Neuronal stem cell (in vitro differentiated cells): ENCODE measurements at regions not wholly inside any gene's neighbourhood (a gene's known extent, or its start where the extent isn't known, plus 50 kb on each side); places are given as distances from the start of the nearest gene placed in this dataset.

Source experiments
- DNase-seq: peaks from one replicate; pipeline ENCODE4 v3.0.0-alpha.2; 2013; ENCODE audit warnings: low spot score
- H2AFZ ChIP-seq: one replicate; pipeline ENCODE4 v1.6.1; 2013; ENCODE audit warnings: mild to moderate bottlenecking, low read length, inconsistent platforms
- H2AK5ac ChIP-seq: 2 replicates; pipeline ENCODE4 v1.6.1; 2013; ENCODE audit warnings: low read depth, mild to moderate bottlenecking, inconsistent platforms, low read length, moderate library complexity, mixed read lengths
- H2BK120ac ChIP-seq: 2 replicates; pipeline ENCODE4 v1.6.1; 2013; ENCODE audit warnings: low read depth, mild to moderate bottlenecking, inconsistent platforms, low read length, moderate library complexity, mixed read lengths
- H2BK12ac ChIP-seq: one replicate; pipeline ENCODE4 v1.6.1; 2013; ENCODE audit warnings: low read length, inconsistent platforms
- H2BK15ac ChIP-seq: 2 replicates; pipeline ENCODE4 v1.6.1; 2013; ENCODE audit warnings: mild to moderate bottlenecking, low read length, inconsistent platforms, mixed read lengths
- H2BK5ac ChIP-seq: one replicate; pipeline ENCODE4 v1.6.1; 2013; ENCODE audit warnings: inconsistent platforms, mild to moderate bottlenecking, low read length, moderate library complexity
- H3K14ac ChIP-seq: one replicate; pipeline ENCODE4 v1.6.1; 2013; ENCODE audit warnings: low read length, inconsistent platforms
- H3K18ac ChIP-seq: 2 replicates; pipeline ENCODE4 v1.6.1; 2013; ENCODE audit warnings: low read length, inconsistent platforms
- H3K23ac ChIP-seq: 2 replicates; pipeline ENCODE4 v1.6.1; 2013; ENCODE audit warnings: low read depth, mild to moderate bottlenecking, mixed read lengths, low read length, inconsistent platforms; ENCODE audit not compliant: poor library complexity
- H3K27ac ChIP-seq: replicated peaks from 3 replicates; pipeline ENCODE4 v1.5.1; 2013; ENCODE audit warnings: low read length, inconsistent platforms
- H3K27me3 ChIP-seq, 3 experiments: 2 replicates each; pipeline ENCODE4 v1.6.1; 2013; ENCODE audit warnings: low read length in 3 of 3, mild to moderate bottlenecking in 2 of 3, inconsistent platforms in 1 of 3, low read depth in 1 of 3, mixed read lengths in 1 of 3, moderate library complexity in 1 of 3; ENCODE audit not compliant: control insufficient read depth in 3 of 3, insufficient read depth in 3 of 3
- H3K36me3 ChIP-seq, 2 donors: replicated peaks in 1 of 2; 2 replicates each; pipeline ENCODE4 v1.6.1; 2013; ENCODE audit warnings: low read length in 2 of 2; ENCODE audit not compliant: control insufficient read depth in 2 of 2, insufficient read depth in 2 of 2
- H3K4ac ChIP-seq: 2 replicates; pipeline ENCODE4 v1.6.1; 2013; ENCODE audit warnings: inconsistent platforms, mild to moderate bottlenecking, low read length, moderate library complexity
- H3K4me1 ChIP-seq, 2 donors: 1 replicate in 1 of 2; 2 replicates in 1 of 2; pipeline ENCODE4 v1.6.1; 2013; ENCODE audit warnings: low read length in 2 of 2, low read depth in 1 of 2; ENCODE audit not compliant: control insufficient read depth in 2 of 2, insufficient read depth in 1 of 2
- H3K4me2 ChIP-seq: one replicate; pipeline ENCODE4 v1.6.1; 2013; ENCODE audit warnings: mild to moderate bottlenecking, low read length, inconsistent platforms; ENCODE audit not compliant: insufficient read depth, poor library complexity, severe bottlenecking
- H3K4me3 ChIP-seq, 2 donors: 2 replicates each; pipeline ENCODE4 v1.5.1; 2013; ENCODE audit warnings: low read length in 2 of 2, mild to moderate bottlenecking in 2 of 2, inconsistent platforms in 1 of 2, moderate library complexity in 1 of 2
- H3K79me1 ChIP-seq: one replicate; pipeline ENCODE4 v1.6.1; 2013; ENCODE audit warnings: low read depth, mild to moderate bottlenecking, inconsistent platforms, low read length, moderate library complexity
- H3K9ac ChIP-seq: one replicate; pipeline ENCODE4 v1.6.1; 2013; ENCODE audit warnings: mild to moderate bottlenecking, low read depth, low read length, inconsistent platforms; ENCODE audit not compliant: poor library complexity
- H3K9me3 ChIP-seq, 2 donors: replicated peaks in 1 of 2; 2 replicates each; pipeline versions ENCODE3 to v1.6.1; 2013; ENCODE audit warnings: low read length in 2 of 2, mild to moderate bottlenecking in 2 of 2, inconsistent platforms in 1 of 2, low read depth in 1 of 2, mixed read lengths in 1 of 2, moderate library complexity in 1 of 2; ENCODE audit not compliant: control insufficient read depth in 2 of 2, insufficient read depth in 1 of 2
- H4K8ac ChIP-seq: one replicate; pipeline ENCODE4 v1.6.1; 2013; ENCODE audit warnings: low read depth, mild to moderate bottlenecking, inconsistent platforms, low read length, moderate library complexity
- H4K91ac ChIP-seq: one replicate; pipeline ENCODE4 v1.6.1; 2013; ENCODE audit warnings: low read length, low read depth, mild to moderate bottlenecking, inconsistent platforms; ENCODE audit not compliant: poor library complexity
- WGBS, 2 donors: extraction: QIAGEN DNeasy Blood & Tissue Kit; methylation state at CpG; one replicate each; pipeline ENCODE4 v1.1.7; 2013; ENCODE audit warnings: missing lambda C conversion rate in 2 of 2, mixed read lengths in 1 of 2; ENCODE audit not compliant: insufficient read length in 2 of 2, insufficient replicate concordance in 1 of 2; ENCODE audit errors: extremely low coverage in 2 of 2; 5-methylcytosine and 5-hydroxymethylcytosine counted together

GRCh38 chrX:39625810-39626209 lies 471.9 kb downstream of the BCOR start:
- Histone ChIP-seq H2BK5ac (no peak overlapping the region), H3K9me3 (no peaks in the 10 kb centered on the region), H3K4me3 (no peak overlapping the region), H3K9ac (no peak overlapping the region), H2AFZ (no peak overlapping the region), H3K18ac (no peak overlapping the region), H2BK12ac (no peak overlapping the region), H3K4me1 (no peaks in the 10 kb centered on the region), H3K36me3 (no peaks in the 10 kb centered on the region), H2BK15ac (no peak overlapping the region), H2BK120ac (no peak overlapping the region), H3K4me2 (no peak overlapping the region), H4K91ac (no peak overlapping the region), H3K4ac (no peak overlapping the region), H3K79me1 (no peaks in the 10 kb centered on the region), H4K8ac (no peak overlapping the region), H3K27me3 (peaks cover 0 to 8% (median 0%) of the 10 kb centered on the region in 3 experiments), H2AK5ac (no peak overlapping the region), H3K14ac (no peak overlapping the region), H3K23ac (no peak overlapping the region), H3K27ac (no peak overlapping the region)
- WGBS, 2 donors = no CpG with 5 or more reads among the region's 4 CpGs
- DNase-seq = no peak

- no peak overlapping the region for H3K14ac ChIP-seq
- no peak for DNase-seq
- H3K23ac ChIP-seq = no peak overlapping the region
- H3K4me1 ChIP-seq = no peaks in the 10 kb centered on the region
- H3K36me3 ChIP-seq = no peaks in the 10 kb centered on the region
- H2BK15ac ChIP-seq = no peak overlapping the region
- H3K27ac ChIP-seq = no peak overlapping the region
- WGBS, 2 donors = no CpG with 5 or more reads among the region's 7 CpGs
- H2BK5ac ChIP-seq = no peak overlapping the region
- H3K27me3 ChIP-seq = peaks cover 0 to 8% (median 0%) of the 10 kb centered on the region in 3 experiments
- no peak overlapping the region for H4K91ac ChIP-seq
- no peaks in the 10 kb centered on the region for H3K79me1 ChIP-seq
- H2AFZ ChIP-seq = no peak overlapping the region
- H2BK120ac ChIP-seq = no peak overlapping the region
- H3K18ac ChIP-seq = no peak overlapping the region
- H3K4me2 ChIP-seq = no peak overlapping the region
- H3K4me3 ChIP-seq = no peak overlapping the region
- H4K8ac ChIP-seq = no peak overlapping the region
- no peak overlapping the region for H2BK12ac ChIP-seq
- no peaks in the 10 kb centered on the region for H3K9me3 ChIP-seq
- no peak overlapping the region for H3K4ac ChIP-seq
- H2AK5ac ChIP-seq = no peak overlapping the region
- H3K9ac ChIP-seq = no peak overlapping the region
Measured at GRCh38 chrX:39626749-39627148, 471.0 kb downstream of the BCOR start.

GRCh38 chrX:39627257-39627656 lies 470.5 kb downstream of the BCOR start:
- no peak overlapping the region for H3K27ac ChIP-seq
- no peak overlapping the region for H2BK120ac ChIP-seq
- H3K9ac ChIP-seq = no peak overlapping the region
- no peak for DNase-seq
- H3K4ac ChIP-seq = no peak overlapping the region
- H3K4me2 ChIP-seq = no peak overlapping the region
- H3K9me3 ChIP-seq = no peaks in the 10 kb centered on the region
- no peak overlapping the region for H2AFZ ChIP-seq
- H3K36me3 ChIP-seq = no peaks in the 10 kb centered on the region
- H3K18ac ChIP-seq = no peak overlapping the region
- H2BK5ac ChIP-seq = no peak overlapping the region
- no peak overlapping the region for H2AK5ac ChIP-seq
- no peak overlapping the region for H4K8ac ChIP-seq
- no peak overlapping the region for H2BK12ac ChIP-seq
- no peak overlapping the region for H3K23ac ChIP-seq
- no peak overlapping the region for H4K91ac ChIP-seq
- no peaks in the 10 kb centered on the region for H3K79me1 ChIP-seq
- no peak overlapping the region for H2BK15ac ChIP-seq
- H3K27me3 ChIP-seq = peaks cover 0 to 8% (median 0%) of the 10 kb centered on the region in 3 experiments
- H3K4me3 ChIP-seq = no peak overlapping the region
- no peak overlapping the region for H3K14ac ChIP-seq
- H3K4me1 ChIP-seq = no peaks in the 10 kb centered on the region
- no CpG with 5 or more reads among the region's 5 CpGs for WGBS, 2 donors

GRCh38 chrX:39629001-39629400 lies 468.8 kb downstream of the BCOR start:
- H2BK120ac ChIP-seq = no peak overlapping the region
- no peaks in the 10 kb centered on the region for H3K4me1 ChIP-seq

More at GRCh38 chrX:39629001-39629400, 468.8 kb downstream of the BCOR start:
- H2BK15ac ChIP-seq = no peak overlapping the region
- DNase-seq = no peak
- no peak overlapping the region for H2AFZ ChIP-seq
- no CpG with 5 or more reads among the region's 1 CpG for WGBS, 2 donors
- no peak overlapping the region for H2AK5ac ChIP-seq
- H4K91ac ChIP-seq = no peak overlapping the region
- no peak overlapping the region for H3K4me3 ChIP-seq
- H3K79me1 ChIP-seq = no peaks in the 10 kb centered on the region
- peaks cover 0 to 8% (median 0%) of the 10 kb centered on the region in 3 experiments for H3K27me3 ChIP-seq
- no peaks in the 10 kb centered on the region for H3K36me3 ChIP-seq
- H3K27ac ChIP-seq = no peak overlapping the region
- H3K18ac ChIP-seq = no peak overlapping the region
- H3K23ac ChIP-seq = no peak overlapping the region
- no peaks in the 10 kb centered on the region for H3K9me3 ChIP-seq
- H3K4ac ChIP-seq = no peak overlapping the region
- no peak overlapping the region for H3K14ac ChIP-seq
- no peak overlapping the region for H2BK5ac ChIP-seq
- H3K9ac ChIP-seq = no peak overlapping the region
- H4K8ac ChIP-seq = no peak overlapping the region
- H2BK12ac ChIP-seq = no peak overlapping the region
- H3K4me2 ChIP-seq = no peak overlapping the region
